ENCODE measurements at regions not wholly inside any gene's neighbourhood (a gene's known extent, or its start where the extent isn't known, plus 50 kb on each side); places are given as distances from the start of the nearest gene placed in this dataset.

- no peaks in the 10 kb centered on the region for H3K36me3 ChIP-seq (ENCODE audit: control insufficient read depth, insufficient read depth, low read length)
- no peak overlapping the region for H3K27ac ChIP-seq (ENCODE audit: low read depth, low read length)
- peaks cover 7% of the 10 kb centered on the region; the same call in 1 of the 2 replicates for H3K4me1 ChIP-seq (ENCODE audit: control insufficient read depth, insufficient read depth, low read length)
- H3K9me3 ChIP-seq (ENCODE audit: control insufficient read depth, insufficient read depth, low read depth, low read length), result peaks cover 12% of the 10 kb centered on the region
- H3K27me3 ChIP-seq (ENCODE audit: control insufficient read depth, insufficient read depth, low read length), result no peaks in the 10 kb centered on the region
- H3K9ac ChIP-seq (ENCODE audit: low read length), result no peak overlapping the region
- no peak overlapping the region for H3K4me3 ChIP-seq (ENCODE audit: low read depth, low read length)
Observed at GRCh38 chr17:77022766-77023165, 118.0 kb upstream of the SEC14L1 start.

- H3K9ac ChIP-seq (ENCODE audit: low read length), result no peak overlapping the region
- H3K36me3 ChIP-seq (ENCODE audit: control insufficient read depth, insufficient read depth, low read length), result no peaks in the 10 kb centered on the region
- H3K27ac ChIP-seq (ENCODE audit: low read depth, low read length), result no peak overlapping the region
- H3K27me3 ChIP-seq (ENCODE audit: control insufficient read depth, insufficient read depth, low read length), result no peaks in the 10 kb centered on the region
- peaks cover 12% of the 10 kb centered on the region for H3K9me3 ChIP-seq (ENCODE audit: control insufficient read depth, insufficient read depth, low read depth, low read length)
- no peaks in the 10 kb centered on the region for H3K4me1 ChIP-seq (ENCODE audit: control insufficient read depth, insufficient read depth, low read length)
- H3K4me3 ChIP-seq (ENCODE audit: low read depth, low read length), result no peak overlapping the region
Observed at GRCh38 chr17:77025781-77026180, 115.0 kb upstream of the SEC14L1 start.

- H3K4me3 ChIP-seq (ENCODE audit: low read depth, low read length), result no peak overlapping the region
- H3K36me3 ChIP-seq (ENCODE audit: control insufficient read depth, insufficient read depth, low read length), result no peaks in the 10 kb centered on the region
- H3K27ac ChIP-seq (ENCODE audit: low read depth, low read length), result no peak overlapping the region
- no peaks in the 10 kb centered on the region for H3K4me1 ChIP-seq (ENCODE audit: control insufficient read depth, insufficient read depth, low read length)
- no peak overlapping the region for H3K9ac ChIP-seq (ENCODE audit: low read length)
- H3K9me3 ChIP-seq (ENCODE audit: control insufficient read depth, insufficient read depth, low read depth, low read length), result peaks cover 17% of the 10 kb centered on the region
- no peaks in the 10 kb centered on the region for H3K27me3 ChIP-seq (ENCODE audit: control insufficient read depth, insufficient read depth, low read length)
Observed at GRCh38 chr17:77027271-77027889, 113.4 kb upstream of the SEC14L1 start.

GRCh38 chr17:77028900-77029299 is 111.9 kb upstream of the SEC14L1 start:
- H3K36me3 ChIP-seq (ENCODE audit: control insufficient read depth, insufficient read depth, low read length), result no peaks in the 10 kb centered on the region
- no peaks in the 10 kb centered on the region for H3K27me3 ChIP-seq (ENCODE audit: control insufficient read depth, insufficient read depth, low read length)
- no peaks in the 10 kb centered on the region for H3K4me1 ChIP-seq (ENCODE audit: control insufficient read depth, insufficient read depth, low read length)
- H3K4me3 ChIP-seq (ENCODE audit: low read depth, low read length), result no peak overlapping the region
- H3K27ac ChIP-seq (ENCODE audit: low read depth, low read length), result no peak overlapping the region
- H3K9me3 ChIP-seq (ENCODE audit: control insufficient read depth, insufficient read depth, low read depth, low read length), result peaks cover 16% of the 10 kb centered on the region
- H3K9ac ChIP-seq (ENCODE audit: low read length), result no peak overlapping the region

- peaks cover 10% of the 10 kb centered on the region for H3K9me3 ChIP-seq (ENCODE audit: control insufficient read depth, insufficient read depth, low read depth, low read length)
- no peaks in the 10 kb centered on the region for H3K4me1 ChIP-seq (ENCODE audit: control insufficient read depth, insufficient read depth, low read length)
- no peak overlapping the region for H3K27ac ChIP-seq (ENCODE audit: low read depth, low read length)
- H3K9ac ChIP-seq (ENCODE audit: low read length), result no peak overlapping the region
- H3K27me3 ChIP-seq (ENCODE audit: control insufficient read depth, insufficient read depth, low read length), result no peaks in the 10 kb centered on the region
- no peaks in the 10 kb centered on the region for H3K36me3 ChIP-seq (ENCODE audit: control insufficient read depth, insufficient read depth, low read length)
- no peak overlapping the region for H3K4me3 ChIP-seq (ENCODE audit: low read depth, low read length)
Observed at GRCh38 chr17:77032929-77033328, 107.8 kb upstream of the SEC14L1 start.

- Histone ChIP-seq H3K36me3 (ENCODE audit: control insufficient read depth, insufficient read depth, low read length) (no peaks in the 10 kb centered on the region), H3K4me1 (ENCODE audit: control insufficient read depth, insufficient read depth, low read length) (no peaks in the 10 kb centered on the region), H3K9ac (ENCODE audit: low read length) (no peak overlapping the region), H3K27ac (ENCODE audit: low read depth, low read length) (no peak overlapping the region), H3K9me3 (ENCODE audit: control insufficient read depth, insufficient read depth, low read depth, low read length) (peaks cover 10% of the 10 kb centered on the region), H3K4me3 (ENCODE audit: low read depth, low read length) (no peak overlapping the region), H3K27me3 (ENCODE audit: control insufficient read depth, insufficient read depth, low read length) (no peaks in the 10 kb centered on the region)
Observed at GRCh38 chr17:77033892-77034404, 106.8 kb upstream of the SEC14L1 start.

- H3K9me3 ChIP-seq (ENCODE audit: control insufficient read depth, insufficient read depth, low read depth, low read length), result peaks cover 10% of the 10 kb centered on the region
- H3K4me1 ChIP-seq (ENCODE audit: control insufficient read depth, insufficient read depth, low read length), result no peaks in the 10 kb centered on the region
- no peak overlapping the region for H3K4me3 ChIP-seq (ENCODE audit: low read depth, low read length)
- no peaks in the 10 kb centered on the region for H3K36me3 ChIP-seq (ENCODE audit: control insufficient read depth, insufficient read depth, low read length)
- H3K27me3 ChIP-seq (ENCODE audit: control insufficient read depth, insufficient read depth, low read length), result no peaks in the 10 kb centered on the region
- H3K9ac ChIP-seq (ENCODE audit: low read length), result no peak overlapping the region
- H3K27ac ChIP-seq (ENCODE audit: low read depth, low read length), result no peak overlapping the region
Observed at GRCh38 chr17:77034677-77035424, 105.9 kb upstream of the SEC14L1 start.

- Histone ChIP-seq H3K27ac (ENCODE audit: low read depth, low read length) (no peak overlapping the region), H3K9ac (ENCODE audit: low read length) (no peak overlapping the region), H3K9me3 (ENCODE audit: control insufficient read depth, insufficient read depth, low read depth, low read length) (peaks cover 10% of the 10 kb centered on the region), H3K36me3 (ENCODE audit: control insufficient read depth, insufficient read depth, low read length) (no peaks in the 10 kb centered on the region), H3K27me3 (ENCODE audit: control insufficient read depth, insufficient read depth, low read length) (no peaks in the 10 kb centered on the region), H3K4me3 (ENCODE audit: low read depth, low read length) (no peak overlapping the region), H3K4me1 (ENCODE audit: control insufficient read depth, insufficient read depth, low read length) (no peaks in the 10 kb centered on the region)
Observed at GRCh38 chr17:77035526-77035925, 105.2 kb upstream of the SEC14L1 start.

GRCh38 chr17:77036136-77036840 is 104.5 kb upstream of the SEC14L1 start:
- no peak overlapping the region for H3K4me3 ChIP-seq (ENCODE audit: low read depth, low read length)
- H3K36me3 ChIP-seq (ENCODE audit: control insufficient read depth, insufficient read depth, low read length), result no peaks in the 10 kb centered on the region
- H3K9me3 ChIP-seq (ENCODE audit: control insufficient read depth, insufficient read depth, low read depth, low read length), result peaks cover 10% of the 10 kb centered on the region
- no peaks in the 10 kb centered on the region for H3K27me3 ChIP-seq (ENCODE audit: control insufficient read depth, insufficient read depth, low read length)
- H3K9ac ChIP-seq (ENCODE audit: low read length), result no peak overlapping the region
- H3K27ac ChIP-seq (ENCODE audit: low read depth, low read length), result no peak overlapping the region
- no peaks in the 10 kb centered on the region for H3K4me1 ChIP-seq (ENCODE audit: control insufficient read depth, insufficient read depth, low read length)

GRCh38 chr17:77036841-77037381 is 103.9 kb upstream of the SEC14L1 start:
- no peak overlapping the region for H3K9ac ChIP-seq (ENCODE audit: low read length)
- no peak overlapping the region for H3K27ac ChIP-seq (ENCODE audit: low read depth, low read length)
- H3K4me1 ChIP-seq (ENCODE audit: control insufficient read depth, insufficient read depth, low read length), result no peaks in the 10 kb centered on the region
- no peaks in the 10 kb centered on the region for H3K27me3 ChIP-seq (ENCODE audit: control insufficient read depth, insufficient read depth, low read length)
- no peaks in the 10 kb centered on the region for H3K36me3 ChIP-seq (ENCODE audit: control insufficient read depth, insufficient read depth, low read length)
- peaks cover 4% of the 10 kb centered on the region for H3K9me3 ChIP-seq (ENCODE audit: control insufficient read depth, insufficient read depth, low read depth, low read length)
- H3K4me3 ChIP-seq (ENCODE audit: low read depth, low read length), result no peak overlapping the region

GRCh38 chr17:77037943-77038342 is 102.8 kb upstream of the SEC14L1 start:
- no peaks in the 10 kb centered on the region for H3K36me3 ChIP-seq (ENCODE audit: control insufficient read depth, insufficient read depth, low read length)
- no peak overlapping the region for H3K4me3 ChIP-seq (ENCODE audit: low read depth, low read length)
- no peak overlapping the region for H3K27ac ChIP-seq (ENCODE audit: low read depth, low read length)
- no peaks in the 10 kb centered on the region for H3K9me3 ChIP-seq (ENCODE audit: control insufficient read depth, insufficient read depth, low read depth, low read length)
- H3K27me3 ChIP-seq (ENCODE audit: control insufficient read depth, insufficient read depth, low read length), result no peaks in the 10 kb centered on the region
- H3K4me1 ChIP-seq (ENCODE audit: control insufficient read depth, insufficient read depth, low read length), result no peaks in the 10 kb centered on the region
- no peak overlapping the region for H3K9ac ChIP-seq (ENCODE audit: low read length)

All from HUES6 (cell line).